G401.6 (cell line): ENCODE measurements at regions not wholly inside any gene's neighbourhood (a gene's known extent, or its start where the extent isn't known, plus 50 kb on each side); places are given as distances from the start of the nearest gene placed in this dataset.

ENCODE experiments used
- FAIRE-seq: peaks from 2 replicates; lab custom pipeline; 2012; peaks lifted over from hg19 to GRCh38; lab: Jason Lieb, UNC

DNA sequence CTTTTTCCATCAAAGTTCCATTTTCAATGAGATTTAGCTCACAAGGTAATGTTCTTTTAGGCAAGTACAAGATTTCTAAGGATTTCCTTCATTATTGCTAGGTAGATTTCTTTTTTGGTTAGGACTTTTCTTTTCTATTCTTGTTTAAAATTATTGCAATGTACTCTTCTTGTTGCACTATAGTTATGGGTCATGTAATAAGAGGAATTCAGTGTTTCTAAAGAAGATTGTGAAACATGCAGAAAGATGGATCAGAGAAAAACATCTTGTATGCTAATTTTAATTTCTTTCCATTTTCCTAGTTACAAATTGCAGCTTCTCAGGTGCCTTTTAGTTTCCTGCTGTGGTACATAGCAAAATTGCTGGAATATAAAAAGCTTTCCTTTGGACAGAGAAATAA lies 56.1 kb downstream of the BTG1 start:
- no peak for FAIRE-seq

DNA sequence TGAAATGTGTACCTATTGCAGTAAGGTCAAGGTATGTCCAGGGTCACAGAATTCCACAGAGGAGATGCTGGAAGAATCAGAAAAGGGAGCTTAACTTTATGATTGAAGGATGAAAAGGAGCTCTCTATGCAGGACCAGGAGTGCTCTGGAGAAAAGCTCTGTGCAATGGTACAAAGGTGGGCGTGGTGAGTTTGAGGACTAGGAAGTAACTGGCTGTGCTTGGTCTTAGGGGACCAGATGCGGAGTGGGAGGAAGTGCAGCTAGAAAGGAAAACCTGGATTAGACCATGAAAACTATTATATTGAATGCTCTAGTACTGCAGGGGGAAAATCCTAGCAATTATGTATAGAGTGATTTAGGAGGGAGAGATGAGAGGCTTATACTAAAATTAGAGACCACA lies 56.8 kb downstream of the BTG1 start:
- no peak for FAIRE-seq

DNA sequence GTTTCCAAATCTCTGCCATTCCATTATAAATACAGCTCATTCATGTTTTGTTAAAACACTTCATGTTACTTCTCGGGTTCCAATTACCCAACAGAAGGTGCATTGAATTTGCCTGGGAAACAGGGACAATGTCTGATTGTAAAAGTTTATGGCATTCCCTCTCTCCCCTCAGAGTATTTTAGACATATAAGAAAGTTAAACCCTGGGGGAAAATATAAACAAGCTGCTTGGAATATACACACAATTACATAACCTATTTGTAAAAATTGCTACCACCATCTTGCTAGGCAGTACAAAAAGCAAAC lies 60.0 kb downstream of the BTG1 start:
- no peak for FAIRE-seq

DNA sequence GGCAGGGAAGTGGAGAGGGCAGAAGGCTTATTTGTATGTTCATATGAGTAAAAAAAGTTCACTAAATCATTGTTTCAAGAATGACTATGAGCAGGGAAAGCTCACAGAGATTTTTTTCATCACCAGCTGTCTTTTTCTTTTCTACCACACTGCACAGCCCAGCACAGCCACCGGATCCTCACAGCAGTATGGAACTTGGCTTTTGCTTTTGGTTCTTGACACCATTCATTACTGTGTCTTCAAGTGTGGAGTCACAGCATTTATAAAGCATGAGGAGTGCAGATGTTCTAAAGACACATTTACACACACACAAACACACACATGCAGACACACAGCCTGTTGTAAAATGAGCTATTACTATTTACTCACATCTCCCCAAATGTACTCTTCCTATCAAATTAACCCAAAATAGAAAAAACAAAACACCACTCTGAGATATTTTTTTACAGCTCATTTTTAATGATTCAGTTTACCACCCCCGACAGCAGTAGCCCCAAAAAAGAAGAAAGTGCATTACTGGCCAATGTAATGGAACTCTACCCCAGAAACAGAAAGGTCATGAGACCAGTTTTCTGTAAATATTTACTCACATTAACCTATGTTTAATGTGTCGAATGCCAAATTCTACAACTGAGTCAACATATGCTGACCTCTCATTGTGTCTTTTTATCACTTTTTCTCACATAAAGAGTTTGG lies 60.5 kb downstream of the BTG1 start:
- FAIRE-seq = no peak

DNA sequence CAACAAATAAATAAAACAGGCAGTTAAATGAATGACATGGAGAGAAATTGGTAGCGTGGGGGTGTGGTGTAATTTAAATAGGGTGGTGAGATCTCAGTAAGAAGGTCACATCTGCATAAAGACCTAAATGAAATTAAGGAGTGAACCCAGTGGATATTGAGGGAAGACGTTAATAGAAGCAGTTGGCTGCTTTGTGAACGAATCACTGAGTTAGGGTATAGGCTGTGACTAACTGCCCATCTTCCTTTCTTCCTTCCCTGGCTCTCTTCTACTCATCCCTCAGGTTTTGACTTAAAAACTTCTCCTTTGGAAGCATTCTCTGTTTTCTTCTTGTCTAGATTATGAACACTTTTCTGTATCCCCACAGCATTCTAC lies 64.7 kb downstream of the BTG1 start:
- FAIRE-seq = no peak

DNA sequence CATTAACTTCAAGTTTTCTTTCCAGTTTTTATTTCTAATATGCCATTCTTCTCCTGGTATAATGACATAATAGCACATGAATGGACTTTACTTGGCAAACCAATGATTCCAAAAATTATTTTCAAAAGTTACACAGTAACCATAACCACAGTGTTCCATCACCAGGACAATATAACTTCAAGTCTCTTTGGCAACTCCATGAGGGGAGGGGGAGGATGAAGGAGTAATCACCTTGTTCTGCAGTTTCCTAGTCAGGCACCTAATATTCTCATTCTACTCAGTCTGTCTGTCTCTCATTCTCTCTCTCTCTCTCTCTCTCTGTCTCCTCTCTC lies 66.6 kb downstream of the BTG1 start:
- FAIRE-seq = no peak

DNA sequence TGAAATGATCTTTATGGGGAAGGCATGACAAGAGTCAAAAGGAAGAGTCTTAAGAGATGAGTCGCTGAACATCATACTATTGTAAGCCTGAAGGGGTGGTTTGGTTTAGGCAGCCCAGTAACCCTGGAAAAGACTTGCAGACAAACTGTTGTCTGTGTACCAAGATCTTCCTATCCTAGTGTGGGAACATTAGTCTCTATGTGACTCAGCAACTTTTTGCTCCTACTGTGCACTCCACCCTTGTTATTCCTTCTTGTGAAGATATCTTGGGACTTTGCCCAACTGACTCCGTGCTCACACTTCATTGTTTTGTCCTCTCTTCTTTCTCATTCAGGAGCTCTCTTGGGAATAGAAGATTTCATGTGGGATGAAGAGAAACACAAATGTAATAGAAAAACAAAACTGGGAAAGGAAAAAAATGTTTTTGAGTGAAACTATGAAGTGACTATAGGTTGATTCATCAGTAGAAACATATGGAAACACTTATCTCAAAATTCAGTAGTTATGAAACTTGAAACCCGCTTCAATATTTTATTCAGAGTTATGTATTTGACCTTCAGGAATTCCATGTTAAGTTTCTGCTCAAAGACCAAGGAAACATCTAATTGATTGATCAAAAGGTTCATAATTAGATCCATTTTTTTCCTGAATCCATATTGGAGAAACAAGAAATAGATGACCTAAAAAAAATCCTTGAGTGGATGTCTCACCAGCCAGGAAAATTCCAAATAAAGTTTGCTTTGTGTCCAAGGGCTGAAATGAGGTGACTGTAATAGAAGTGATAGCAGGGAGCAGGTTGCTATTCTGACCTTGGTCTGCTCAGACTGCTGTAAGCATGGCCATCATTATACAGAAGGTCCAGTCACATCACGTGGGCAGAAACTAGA lies 67.2 kb downstream of the BTG1 start:
- no peak for FAIRE-seq

DNA sequence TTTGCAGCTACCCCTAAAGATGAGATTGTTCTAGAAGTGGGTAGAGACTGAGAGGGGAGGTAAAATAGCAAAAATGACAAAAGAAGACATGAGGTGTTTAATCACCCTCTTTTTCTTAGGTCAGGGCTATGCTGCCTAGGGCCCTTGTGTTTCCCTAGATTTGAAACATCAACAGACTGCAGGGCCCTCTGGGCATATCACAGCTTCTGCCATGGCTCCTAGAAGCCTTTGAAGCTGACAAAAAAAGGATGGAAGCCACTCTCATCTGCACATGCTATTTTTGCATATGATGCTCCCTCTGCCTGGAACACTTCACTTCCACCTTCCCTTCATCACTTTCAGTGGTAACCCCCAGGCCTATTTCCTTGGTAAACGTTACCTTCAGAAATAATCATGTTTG lies 68.1 kb downstream of the BTG1 start:
- FAIRE-seq = no peak

DNA sequence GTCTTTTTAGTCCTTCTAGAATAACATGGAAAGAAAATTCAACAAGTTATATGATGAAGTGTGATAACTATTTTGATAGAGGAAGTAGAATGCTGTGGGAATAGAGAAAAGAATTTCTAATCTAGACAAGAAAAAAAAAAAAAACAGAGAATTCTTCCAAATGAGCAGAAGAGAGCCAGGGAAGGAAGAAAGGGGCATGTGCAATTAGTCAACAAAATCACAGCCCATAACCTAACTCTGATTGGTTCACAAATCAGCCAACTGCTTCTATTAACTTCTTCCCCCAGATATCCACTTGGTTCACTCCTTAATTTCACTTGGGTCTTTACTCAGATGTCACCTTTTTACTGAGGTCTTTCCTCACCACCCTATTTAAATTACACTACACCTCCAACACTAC lies 69.5 kb downstream of the BTG1 start:
- FAIRE-seq = no peak

DNA sequence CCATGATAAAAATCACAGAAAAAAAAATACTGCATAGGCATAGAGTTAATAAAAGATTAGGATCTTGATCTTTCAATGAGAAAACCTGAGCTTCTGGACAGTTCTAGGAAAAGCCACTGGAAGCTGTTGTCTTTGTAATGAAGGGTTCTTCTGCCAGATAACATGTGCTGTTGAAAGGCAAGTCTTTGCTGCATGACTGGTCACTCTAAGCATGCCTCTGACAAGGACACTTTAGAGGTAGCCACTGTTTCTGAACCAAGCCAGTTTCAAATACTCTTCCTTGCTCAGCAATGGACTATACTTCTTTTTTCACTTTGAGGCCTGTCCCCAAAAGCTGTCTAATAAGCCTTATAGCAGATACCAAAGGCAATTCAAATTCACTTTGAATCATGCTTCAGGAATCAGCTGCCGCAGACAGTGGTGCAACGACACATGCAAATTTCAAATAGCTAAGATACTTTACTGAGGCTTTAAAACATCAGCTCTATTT lies 70.2 kb downstream of the BTG1 start:
- FAIRE-seq = no peak

DNA sequence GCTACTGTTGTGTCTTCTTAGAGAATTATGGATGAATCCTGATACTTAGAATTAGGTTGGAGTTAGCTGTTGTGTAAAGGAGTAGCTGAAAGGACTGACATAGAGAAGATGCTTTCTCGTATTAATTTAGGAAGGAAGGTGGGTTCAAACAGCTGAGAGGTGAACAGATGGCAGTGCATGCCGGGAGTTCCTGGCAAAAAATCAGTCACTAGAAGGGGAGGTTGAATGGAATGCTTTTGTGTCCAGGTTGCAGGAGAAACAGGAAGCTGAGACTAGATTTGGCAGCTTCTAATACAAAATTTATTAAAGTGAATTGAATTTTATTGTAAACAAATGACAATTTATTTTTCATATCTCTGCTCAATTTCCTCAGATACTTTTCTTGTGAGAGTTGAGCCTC lies 70.8 kb downstream of the BTG1 start:
- no peak for FAIRE-seq

DNA sequence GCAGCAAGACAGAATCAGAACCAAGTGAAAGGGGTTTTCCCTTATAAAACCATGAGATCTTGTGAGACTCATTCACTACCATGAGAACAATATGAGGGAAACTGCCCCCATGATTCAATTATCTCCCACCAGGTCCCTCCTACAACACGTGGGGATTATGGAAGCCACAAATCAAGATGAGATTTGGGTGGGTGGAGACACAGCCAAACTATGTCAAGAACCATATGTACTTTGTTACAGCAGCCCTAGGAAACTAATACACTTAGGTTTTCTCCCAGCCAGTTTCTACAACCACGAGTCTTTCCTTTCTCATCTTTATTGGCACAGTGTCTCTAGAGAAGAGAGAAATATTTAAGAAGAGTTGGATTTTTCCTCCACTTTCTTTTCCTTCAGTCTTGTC lies 72.6 kb downstream of the BTG1 start:
- FAIRE-seq = no peak

DNA sequence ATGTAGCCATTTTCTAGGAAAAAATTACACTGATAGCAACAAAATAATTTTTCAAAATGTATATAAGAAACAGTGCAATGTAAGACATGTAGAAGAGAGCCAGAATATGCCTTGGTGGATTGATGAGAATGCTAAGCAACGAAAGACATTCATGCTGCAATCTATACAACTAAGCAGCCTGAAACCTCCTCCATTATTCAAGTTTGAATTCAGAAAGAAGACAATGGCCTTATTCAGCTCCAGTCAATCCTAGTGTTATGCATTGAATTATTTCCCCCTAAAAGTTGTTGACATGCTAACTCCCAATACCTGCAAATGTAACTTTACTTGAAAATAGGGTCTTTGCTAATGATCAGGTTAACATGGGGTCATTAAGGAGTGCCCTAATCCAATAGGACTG lies 73.5 kb downstream of the BTG1 start:
- FAIRE-seq = no peak

DNA sequence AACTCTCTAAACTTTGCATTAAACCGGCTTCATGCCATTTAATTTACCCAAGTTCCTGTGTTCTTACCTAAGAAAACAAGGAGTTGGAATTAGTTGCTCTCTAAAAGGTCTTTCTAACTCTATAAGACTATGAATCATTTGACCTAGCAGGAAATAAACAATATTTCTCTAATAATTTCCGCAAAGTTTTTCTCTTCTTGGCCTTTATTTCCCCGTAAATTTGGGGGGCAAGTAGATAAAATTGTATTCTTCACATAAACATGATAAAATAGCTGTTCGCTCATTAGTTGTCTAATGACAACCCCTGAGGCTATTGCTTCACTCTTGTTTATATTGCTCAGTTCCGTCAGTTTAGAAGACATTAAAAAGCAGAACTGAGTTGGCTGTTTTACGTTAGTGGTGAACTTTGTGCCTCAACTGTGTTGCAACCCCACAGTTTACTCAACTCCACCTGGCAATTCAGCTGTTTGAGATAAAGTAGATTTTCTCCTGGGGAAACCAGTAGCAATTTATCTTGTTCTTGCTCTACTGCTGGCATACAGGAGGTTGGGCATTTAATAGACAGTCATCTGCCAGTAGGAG lies 74.7 kb downstream of the BTG1 start:
- FAIRE-seq = no peak

DNA sequence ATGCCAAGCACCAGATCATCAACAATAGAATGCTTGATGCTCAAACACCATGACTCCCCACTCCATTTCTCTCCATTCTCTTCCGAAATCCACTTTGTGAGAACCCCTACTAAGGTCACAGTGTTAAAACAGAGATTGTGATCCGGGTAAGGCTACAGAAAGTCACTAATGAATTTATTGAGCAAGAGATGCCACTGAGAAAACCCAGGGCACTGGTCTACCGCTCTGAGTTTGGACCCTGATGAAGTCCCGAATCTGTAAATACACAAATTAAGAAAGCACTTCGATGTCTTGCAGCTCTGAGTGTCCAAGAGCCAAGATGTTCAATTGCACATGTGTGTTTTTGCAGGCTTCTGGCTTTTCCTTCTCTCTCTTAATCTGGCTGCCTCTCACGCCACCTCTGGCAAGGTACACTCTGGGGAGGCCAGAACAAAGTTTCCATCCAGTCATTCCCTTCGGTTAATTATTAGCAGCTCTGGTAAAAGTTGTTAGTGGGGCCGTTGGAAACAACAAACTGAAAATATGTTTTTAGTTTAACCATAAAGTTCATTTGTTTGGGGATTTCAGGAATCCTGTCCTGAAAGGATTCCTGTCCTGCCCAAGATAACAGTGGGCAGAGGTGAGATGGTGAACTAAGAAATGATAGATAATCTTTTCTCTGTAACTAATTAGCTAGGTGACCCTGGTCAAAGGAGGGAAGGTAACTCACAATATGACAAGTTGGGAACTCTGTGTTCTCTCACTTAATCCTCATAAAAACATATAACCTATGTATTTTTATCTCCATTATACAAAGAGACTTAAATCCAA lies 75.4 kb downstream of the BTG1 start:
- FAIRE-seq = no peak

DNA sequence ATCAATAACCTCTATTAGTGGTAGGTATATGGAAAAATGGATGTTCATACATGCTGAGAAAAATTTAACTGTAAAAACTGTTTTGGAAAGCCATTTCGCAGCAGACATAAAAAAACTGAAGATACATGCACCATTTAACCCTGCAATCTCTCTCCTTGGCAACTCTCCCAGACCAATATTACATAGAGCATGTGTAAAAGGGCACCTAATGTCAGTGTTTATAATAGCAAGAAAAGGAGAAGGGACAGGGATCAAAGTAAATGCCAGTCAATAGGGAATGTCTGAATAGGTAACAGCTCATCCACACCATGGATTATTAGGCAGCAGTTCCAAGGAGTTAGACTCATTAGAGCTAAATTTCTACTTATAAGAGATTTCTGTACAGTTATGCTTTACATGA lies 77.2 kb downstream of the BTG1 start:
- FAIRE-seq = no peak

DNA sequence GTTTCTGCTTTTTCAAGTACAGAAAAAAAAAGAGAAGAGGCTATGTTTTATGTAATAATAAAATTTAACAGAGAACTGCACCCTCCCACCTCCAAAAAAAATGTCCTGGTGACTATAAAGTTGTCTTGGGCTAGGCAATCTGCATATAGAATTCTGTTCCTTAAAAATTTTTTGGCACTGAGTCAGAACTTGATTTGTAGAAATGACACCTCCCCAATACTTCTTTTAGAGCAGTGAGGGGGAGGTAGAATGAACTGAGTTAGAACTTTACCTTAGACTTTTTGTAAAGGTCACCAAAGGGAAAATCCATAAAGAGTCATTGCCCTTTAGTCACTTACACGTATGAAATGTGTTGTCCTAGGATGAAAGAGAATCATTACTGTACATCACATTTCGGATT lies 80.0 kb downstream of the BTG1 start:
- FAIRE-seq = no peak

DNA sequence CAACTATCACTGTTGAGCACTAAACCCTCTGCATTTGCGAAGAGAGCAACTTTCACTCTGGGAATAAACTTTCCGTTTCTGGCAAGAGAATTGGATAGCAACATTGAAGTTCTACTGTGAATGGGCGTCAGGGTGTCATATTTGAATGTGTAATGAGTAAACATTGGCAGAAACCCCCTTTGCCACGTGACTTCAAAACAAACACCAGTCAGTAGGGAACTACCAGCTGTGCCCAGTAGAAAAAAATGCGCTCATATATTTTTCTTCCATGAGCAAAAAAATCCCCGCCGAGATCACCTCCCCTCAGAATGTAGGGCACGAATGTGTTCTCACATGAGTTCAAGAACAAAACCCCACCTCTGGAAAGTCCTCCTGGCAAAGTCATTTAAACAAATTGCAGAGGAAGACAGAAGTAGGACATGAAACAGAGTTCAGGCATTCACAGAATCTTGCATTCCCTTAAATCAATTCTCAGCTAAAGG lies 80.6 kb downstream of the BTG1 start:
- FAIRE-seq = no peak

DNA sequence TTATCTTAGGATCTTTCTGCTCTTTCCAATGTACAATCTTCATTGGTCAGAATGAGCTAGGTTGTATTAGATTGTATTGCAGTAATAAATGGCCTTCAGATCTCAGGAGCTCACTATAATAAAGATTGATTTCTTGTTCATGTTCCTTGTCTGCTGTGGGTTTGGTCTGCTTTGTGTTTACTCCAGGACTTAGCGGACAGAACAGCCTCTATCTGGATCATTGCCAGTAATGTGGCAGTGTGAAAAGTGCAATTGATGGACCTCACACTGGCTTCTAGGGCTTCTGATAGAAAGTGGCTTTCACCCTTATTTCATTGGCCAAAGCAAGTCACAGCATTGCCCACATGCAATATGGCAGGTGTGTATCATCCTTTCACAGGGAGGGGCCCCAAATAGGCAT lies 81.2 kb downstream of the BTG1 start:
- no peak for FAIRE-seq

DNA sequence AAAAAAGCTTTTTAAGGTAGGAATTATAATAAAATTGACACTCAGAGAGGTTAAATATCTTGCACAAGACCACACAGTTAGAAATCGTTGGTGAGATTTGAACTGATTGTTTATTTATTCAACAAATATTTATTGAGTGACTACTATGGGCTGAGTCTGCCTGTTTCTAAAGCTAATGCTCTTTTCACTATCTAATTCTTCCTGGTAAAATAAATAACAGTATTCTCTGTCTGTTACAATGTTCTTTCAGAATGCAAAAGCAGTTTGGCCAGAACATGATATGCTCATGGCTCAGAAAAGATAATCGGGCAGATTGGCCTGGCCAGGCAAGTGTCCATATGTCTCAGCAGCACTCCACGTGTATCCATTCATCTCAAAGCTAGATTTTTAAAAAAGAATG lies 82.0 kb downstream of the BTG1 start:
- FAIRE-seq = no peak

DNA sequence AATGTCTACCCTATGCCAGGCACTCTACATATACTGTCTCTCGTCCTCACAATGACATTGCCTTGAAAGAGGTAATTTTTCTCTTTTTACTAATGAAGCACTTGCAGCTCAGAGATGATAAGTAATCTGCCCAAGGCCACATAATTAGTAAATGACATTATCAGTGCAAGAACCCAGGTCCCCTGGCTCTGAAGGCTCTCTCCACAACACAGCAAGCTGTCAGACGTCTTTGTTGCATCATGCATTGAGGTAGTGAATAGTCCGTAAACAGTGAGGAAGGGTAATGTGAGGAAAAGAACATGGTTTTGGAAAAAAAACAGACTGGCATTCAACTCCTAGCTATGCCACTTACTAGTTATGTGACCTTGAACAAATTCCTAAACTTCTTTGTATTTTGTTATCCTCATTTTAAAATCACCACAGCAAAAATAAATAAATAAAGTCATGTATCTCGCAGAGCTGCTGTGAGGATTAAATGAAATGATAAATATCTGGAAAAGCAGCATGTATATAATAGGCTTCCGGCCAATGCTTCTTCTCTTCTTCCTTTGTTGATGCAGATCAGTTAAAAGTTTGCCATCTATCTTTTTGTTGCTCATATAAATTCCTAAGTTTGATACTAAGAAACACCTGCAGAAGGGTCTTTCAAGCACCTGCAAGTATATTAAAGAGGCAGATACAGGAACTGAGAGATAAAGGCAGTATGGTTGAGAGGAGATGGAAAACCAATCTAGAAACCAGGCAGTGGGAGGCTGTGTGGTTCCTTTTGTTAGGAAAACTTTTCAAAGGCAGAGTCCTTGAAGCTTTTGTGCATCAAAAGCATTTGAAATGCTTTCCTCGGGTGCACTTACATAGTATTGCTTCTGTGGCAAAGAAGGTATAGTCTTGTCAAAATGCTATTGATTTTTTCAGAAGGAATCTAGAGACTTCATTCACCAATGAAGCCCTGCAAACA lies 82.8 kb downstream of the BTG1 start:
- FAIRE-seq = no peak

DNA sequence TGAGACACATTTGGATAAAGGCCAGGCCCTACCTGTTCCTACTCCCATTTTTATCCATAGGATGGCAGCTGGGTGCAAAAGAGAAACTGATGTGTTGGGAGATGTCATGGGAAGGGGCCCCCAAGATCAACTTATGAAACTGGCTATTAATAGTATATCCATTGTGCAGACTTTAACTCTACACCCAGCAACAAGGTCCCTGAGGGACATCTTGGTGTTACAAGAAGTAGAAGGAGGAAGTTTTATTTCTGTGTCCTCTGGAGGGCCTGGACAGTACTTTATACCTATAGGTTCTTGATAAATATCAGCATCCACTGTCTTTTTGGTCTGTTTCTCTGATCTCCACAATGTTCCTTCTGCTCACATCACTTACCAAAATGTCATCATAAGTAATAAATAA lies 84.6 kb downstream of the BTG1 start:
- no peak for FAIRE-seq
